Motor neuron (in vitro differentiated cells): ENCODE measurements at regions not wholly inside any gene's neighbourhood (a gene's known extent, or its start where the extent isn't known, plus 50 kb on each side); places are given as distances from the start of the nearest gene placed in this dataset.

ENCODE experiments used
- ATAC-seq, 8 experiments: fragments of 200-7000 bp; cut with Tn5 transposase; replicated peaks in 6 of 8; 2 replicates each; pipeline ENCODE4 v1.8.0; 2021; ENCODE audit warnings: mild to moderate bottlenecking in 8 of 8, moderate library complexity in 8 of 8
- H3K27ac ChIP-seq, 2 donors: fragments of 250-450 bp; sonication (Bioruptor Pico); 2 replicates each; pipeline ENCODE4 v1.9.0; 2021; ENCODE audit warnings: antibody characterized with exemption in 2 of 2, mild to moderate bottlenecking in 2 of 2, moderate library complexity in 1 of 2
- H3K4me1 ChIP-seq, 2 donors: fragments of 250-450 bp; sonication (Bioruptor Pico); replicated peaks in 1 of 2; 2 replicates each; pipeline ENCODE4 v1.6.1; 2021; ENCODE audit warnings: antibody characterized with exemption in 2 of 2, mild to moderate bottlenecking in 2 of 2, moderate library complexity in 1 of 2
- H3K4me3 ChIP-seq, 5 donors: fragments of 250-450 bp; sonication (Bioruptor Pico); 2 replicates each; pipeline ENCODE4 v1.9.0; 2021; ENCODE audit warnings: antibody characterized with exemption in 5 of 5, mild to moderate bottlenecking in 5 of 5, moderate library complexity in 4 of 5
- WGBS, 10 experiments: fragments of 450-650 bp; shearing (Covaris generic); methylation state at CpG; one replicate each; pipeline ENCODE4 v1.0.0; 2022; 5-methylcytosine and 5-hydroxymethylcytosine counted together
- in situ Hi-C, 9 experiments: fragments of 400-800 bp; cut with MboI; loops; one replicate each; pipeline ENCODE4 v1.15.0; 2021; ENCODE audit warnings: low sequenced_read_pairs in 9 of 9, low pct_unique_long_range_greater_than_20kb in 2 of 9; ENCODE audit not compliant: unreplicated experiment in 9 of 9

GRCh38 chr13:106367361-106367971 is 168.0 kb downstream of the EFNB2 start:
- in situ Hi-C loops = no loop called here
- ATAC-seq = no peak
- 11 to 100% (median 91%) methylated on average over 1 to 3 of the region's 3 CpGs for WGBS, 10 experiments
- Histone ChIP-seq H3K27ac (no peak overlapping the region), H3K4me1 (peaks cover 0 to 6% of the 10 kb centered on the region in 2 donors), H3K4me3 (no peak overlapping the region)

DNA sequence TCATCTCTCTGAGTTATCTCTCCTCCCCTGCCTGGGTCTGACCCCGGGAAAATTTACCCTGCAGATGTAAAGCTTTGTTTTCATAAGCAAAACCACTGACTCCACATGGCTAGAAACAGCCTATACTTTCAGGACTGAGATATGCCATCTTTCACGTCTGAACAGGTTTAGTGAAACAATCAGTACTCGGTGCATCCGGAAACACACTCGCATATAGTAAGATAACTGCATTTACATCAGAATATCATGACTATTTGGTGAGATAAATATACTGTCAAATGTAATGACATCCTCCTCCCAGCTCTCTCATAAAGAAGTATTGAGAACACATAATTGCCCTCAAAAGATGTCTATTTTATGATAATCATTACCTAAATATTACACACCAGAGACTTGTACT is 172.8 kb downstream of the EFNB2 start:
- peak in 1 of 8 experiments; percentile 61 for ATAC-seq
- Histone ChIP-seq H3K27ac (no peak overlapping the region), H3K4me1 (peaks cover 0 to 4% of the 10 kb centered on the region in 2 donors), H3K4me3 (no peak overlapping the region)
- WGBS, 10 experiments = 65 to 100% (median 81%) methylated on average over 1 to 5 of the region's 5 CpGs; no CpG with 5 or more reads in 1 of the 10 experiments
- in situ Hi-C loops = no loop called here

DNA sequence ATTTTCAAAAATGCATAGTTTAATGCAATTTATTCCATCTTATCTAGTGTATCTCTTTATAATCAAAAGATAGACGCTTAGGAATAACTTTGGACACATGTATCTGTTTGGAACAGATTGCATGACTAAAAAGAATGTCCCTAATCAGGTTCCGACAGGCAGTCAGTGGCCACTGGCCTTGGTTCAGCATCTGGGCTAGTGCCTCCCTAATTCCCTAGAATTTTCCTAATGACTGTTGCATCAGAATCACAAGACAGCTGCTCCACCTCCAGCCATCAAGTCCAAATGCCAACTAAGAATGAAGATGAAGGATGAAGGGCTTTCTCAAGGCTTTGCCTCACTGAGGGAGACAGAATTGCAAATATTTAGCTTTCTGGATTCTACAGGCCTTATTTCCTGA is 173.8 kb downstream of the EFNB2 start:
- Histone ChIP-seq H3K4me1 (peaks cover 4 to 5% of the 10 kb centered on the region in 2 donors), H3K27ac (no peak overlapping the region), H3K4me3 (no peak overlapping the region)
- no peak for ATAC-seq
- in situ Hi-C loops = no loop called here
- WGBS, 10 experiments = 0 to 100% (median 67%) methylated on average over 1 to 2 of the region's 2 CpGs; no CpG with 5 or more reads in 1 of the 10 experiments

- WGBS, 10 experiments = 0 to 83% (median 40%) methylated on average over 1 to 2 of the region's 2 CpGs; no CpG with 5 or more reads in 5 of the 10 experiments
- ATAC-seq = peak in 5 of 8 experiments; percentile 29 to 55 (median 40)
- no peak overlapping the region for H3K4me3 ChIP-seq
- in situ Hi-C loops = no loop called here
- H3K27ac ChIP-seq = no peak overlapping the region
- H3K4me1 ChIP-seq = peaks cover 5 to 13% of the 10 kb centered on the region in 2 donors
Observed at GRCh38 chr13:106357198-106357597, 178.3 kb downstream of the EFNB2 start.

DNA sequence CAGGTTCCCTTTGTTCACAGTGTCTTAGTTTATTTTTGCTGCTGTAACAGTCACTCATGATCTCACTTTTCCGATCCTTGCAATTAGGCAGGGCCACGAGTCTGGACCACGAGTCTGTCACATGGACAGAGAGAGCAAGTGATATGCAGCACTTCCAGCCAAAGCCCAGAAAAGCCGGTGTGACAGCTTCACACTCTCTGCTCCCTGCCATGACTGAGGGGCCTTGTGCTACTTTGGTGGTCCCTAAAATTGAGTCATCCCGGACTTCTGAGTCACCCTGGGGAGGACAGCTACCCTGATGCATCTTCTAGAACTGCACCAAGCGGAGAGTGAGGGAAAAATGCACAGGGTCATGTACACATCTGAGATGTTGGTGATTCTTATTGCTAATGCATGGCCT is 179.6 kb downstream of the EFNB2 start:
- ATAC-seq = no peak
- Histone ChIP-seq H3K4me3 (no peak overlapping the region), H3K27ac (no peak overlapping the region), H3K4me1 (peaks cover 7 to 13% of the 10 kb centered on the region in 2 donors)
- in situ Hi-C loops = no loop called here
- 64 to 100% (median 94%) methylated on average over 1 to 5 of the region's 6 CpGs; no CpG with 5 or more reads in 3 of the 10 experiments for WGBS, 10 experiments

DNA sequence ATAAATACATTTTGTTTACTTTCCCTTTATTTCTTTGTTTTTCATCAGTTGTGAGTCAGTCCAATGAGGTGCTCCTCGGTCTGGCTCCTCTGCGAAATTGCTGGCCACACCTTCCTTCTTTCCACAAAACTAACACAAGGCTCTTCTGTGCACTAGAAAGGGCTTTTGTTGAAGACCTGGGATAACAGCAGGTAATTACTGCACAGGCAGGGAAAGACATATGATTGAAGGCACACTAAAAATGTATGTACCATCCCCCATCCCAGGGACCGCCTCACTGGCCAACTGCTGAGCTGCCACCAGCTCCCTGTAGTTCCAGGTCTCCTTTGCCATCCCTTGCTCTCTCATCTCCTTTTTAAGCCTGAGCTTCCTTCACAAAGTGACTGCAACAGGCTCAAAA is 180.5 kb downstream of the EFNB2 start:
- in situ Hi-C loops = no loop called here
- H3K4me1 ChIP-seq = peaks cover 13 to 22% of the 10 kb centered on the region in 2 donors

GRCh38 chr13:106352850-106353249 is 182.6 kb downstream of the EFNB2 start:
- in situ Hi-C loops = no loop called here
- H3K27ac ChIP-seq = no peak overlapping the region
- ATAC-seq = no peak
- H3K4me1 ChIP-seq = peaks cover 23 to 34% of the 10 kb centered on the region in 2 donors
- H3K4me3 ChIP-seq = no peak overlapping the region

More for the DNA sequence above, 180.5 kb downstream of the EFNB2 start:
- H3K27ac ChIP-seq = no peak overlapping the region
- 80 to 100% (median 90%) methylated on average over 1 to 3 of the region's 3 CpGs; no CpG with 5 or more reads in 4 of the 10 experiments for WGBS, 10 experiments
- no peak for ATAC-seq
- H3K4me3 ChIP-seq = no peak overlapping the region

DNA sequence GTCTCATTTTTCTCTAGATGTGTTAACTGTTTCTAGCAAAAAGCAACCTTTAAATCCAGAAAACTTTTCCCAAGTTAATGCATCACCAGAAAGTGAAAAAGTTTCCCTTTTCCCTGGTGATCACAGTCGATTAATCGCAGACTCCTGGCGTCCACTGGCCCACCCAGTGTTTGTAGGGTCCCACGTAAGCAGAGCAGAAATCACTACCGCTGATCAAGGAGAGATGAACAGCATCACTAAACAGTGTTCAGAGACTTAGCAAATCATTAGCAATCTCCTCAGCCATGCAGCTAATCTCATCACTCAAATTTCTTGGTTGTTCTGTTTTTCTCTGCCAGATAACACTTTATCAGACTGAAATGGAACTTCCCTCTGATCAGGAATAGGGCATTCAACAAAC is 184.2 kb downstream of the EFNB2 start:
- in situ Hi-C loops = no loop called here
- peaks cover 20 to 36% of the 10 kb centered on the region in 2 donors for H3K4me1 ChIP-seq
- WGBS, 10 experiments = 63 to 92% (median 80%) methylated on average over 2 to 5 of the region's 5 CpGs; no CpG with 5 or more reads in 1 of the 10 experiments
- no peak for ATAC-seq
- H3K4me3 ChIP-seq = no peak overlapping the region
- no peak overlapping the region for H3K27ac ChIP-seq

GRCh38 chr13:106350208-106350607 is 185.3 kb downstream of the EFNB2 start:
- in situ Hi-C loops = no loop called here
- 42 to 100% (median 75%) methylated on average over 2 to 4 of the region's 4 CpGs; no CpG with 5 or more reads in 3 of the 10 experiments for WGBS, 10 experiments
- Histone ChIP-seq H3K4me1 (peaks cover 20 to 35% of the 10 kb centered on the region in 2 donors), H3K27ac (no peak overlapping the region), H3K4me3 (no peak overlapping the region)
- ATAC-seq = no peak

- peaks cover 20 to 30% of the 10 kb centered on the region in 2 donors for H3K4me1 ChIP-seq
- H3K27ac ChIP-seq = no peak overlapping the region
- peak in 5 of 8 experiments; percentile 67 to 86 (median 79) for ATAC-seq
- 0 to 48% (median 8%) methylated on average over 1 to 21 of the region's 30 CpGs for WGBS, 10 experiments
- H3K4me3 ChIP-seq = peak overlapping the region; percentile 29 to 46 (median 31)
- in situ Hi-C loops = no loop called here
Observed at GRCh38 chr13:106349080-106349931, 186.2 kb downstream of the EFNB2 start.

GRCh38 chr13:106348075-106348840 is 187.2 kb downstream of the EFNB2 start:
- in situ Hi-C loops = no loop called here
- ATAC-seq = peak in 5 of 8 experiments; percentile 43 to 71 (median 54)

DNA sequence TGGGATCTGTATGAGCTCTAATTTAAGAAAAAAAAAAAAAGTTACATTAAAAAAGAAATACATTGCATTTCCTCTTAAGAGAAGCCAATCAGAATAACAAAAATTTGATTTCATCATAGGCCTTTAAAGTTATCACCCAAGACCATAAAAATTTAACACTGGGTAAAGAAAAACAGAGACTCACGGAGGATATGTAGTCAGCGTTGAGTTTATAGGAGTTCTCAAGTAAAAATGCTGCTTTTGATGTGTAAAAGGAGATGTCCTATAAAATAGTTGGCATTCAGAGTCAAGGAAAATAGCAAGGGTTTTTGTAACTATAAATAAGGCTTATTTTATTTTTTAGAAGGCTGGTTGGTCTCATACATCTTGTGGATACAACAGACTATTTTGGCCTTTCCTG is 191.1 kb downstream of the EFNB2 start:
- H3K4me3 ChIP-seq = no peak overlapping the region
- no peak for ATAC-seq
- H3K27ac ChIP-seq = no peak overlapping the region
- peaks cover 7 to 10% of the 10 kb centered on the region in 2 donors for H3K4me1 ChIP-seq
- WGBS, 10 experiments = 83 to 100% (median 94%) methylated on average over 1 to 2 of the region's 2 CpGs; no CpG with 5 or more reads in 1 of the 10 experiments
- in situ Hi-C loops = no loop called here

More at GRCh38 chr13:106348075-106348840, 187.2 kb downstream of the EFNB2 start:
- H3K27ac ChIP-seq = no peak overlapping the region
- peaks cover 20 to 25% of the 10 kb centered on the region in 2 donors for H3K4me1 ChIP-seq
- 31 to 93% (median 49%) methylated on average over 1 to 6 of the region's 6 CpGs for WGBS, 10 experiments
- H3K4me3 ChIP-seq = no peak overlapping the region

DNA sequence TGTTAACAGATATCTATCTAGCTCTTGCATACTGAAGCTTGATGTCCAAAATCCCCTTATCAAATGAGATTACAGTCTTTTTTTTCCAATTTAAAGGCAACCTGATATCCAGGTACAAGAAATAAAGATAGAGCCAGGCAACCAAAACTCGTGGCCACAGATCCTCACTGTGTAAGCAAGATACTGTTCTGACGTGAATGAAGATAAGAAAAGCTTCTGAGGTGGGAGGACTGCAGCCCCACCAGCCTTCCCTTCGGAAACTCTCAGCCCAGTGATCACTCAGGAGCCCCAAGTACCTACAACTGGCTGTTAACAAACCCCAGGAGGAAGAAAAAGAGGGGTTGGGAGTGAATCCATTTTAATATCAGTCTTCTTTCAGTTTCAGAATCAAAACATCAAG is 191.6 kb downstream of the EFNB2 start:
- Histone ChIP-seq H3K4me1 (peaks cover 3 to 9% of the 10 kb centered on the region in 2 donors), H3K4me3 (no peak overlapping the region), H3K27ac (no peak overlapping the region)
- no peak for ATAC-seq
- in situ Hi-C loops = no loop called here
- WGBS, 10 experiments = 0 to 78% (median 57%) methylated on average over 1 to 3 of the region's 3 CpGs; no CpG with 5 or more reads in 2 of the 10 experiments
